GM10266 (cell line): ENCODE measurements at regions not wholly inside any gene's neighbourhood (a gene's known extent, or its start where the extent isn't known, plus 50 kb on each side); places are given as distances from the start of the nearest gene placed in this dataset.

Source experiments
- DNase-seq: peaks from one replicate; pipeline ENCODE4 v3.0.0; 2012; ENCODE audit errors: extremely low spot score
- TF ChIP-seq, protein P1 (sequence below): IDR thresholded peaks from 2 replicates; pipeline ENCODE4 v1.5.1; 2012; ENCODE audit warnings: mild to moderate bottlenecking, low read depth; ENCODE audit not compliant: control insufficient read depth, insufficient read depth; ENCODE audit errors: missing control alignments

- peak; percentile 38 for DNase-seq
- TF ChIP-seq, protein P1, sequence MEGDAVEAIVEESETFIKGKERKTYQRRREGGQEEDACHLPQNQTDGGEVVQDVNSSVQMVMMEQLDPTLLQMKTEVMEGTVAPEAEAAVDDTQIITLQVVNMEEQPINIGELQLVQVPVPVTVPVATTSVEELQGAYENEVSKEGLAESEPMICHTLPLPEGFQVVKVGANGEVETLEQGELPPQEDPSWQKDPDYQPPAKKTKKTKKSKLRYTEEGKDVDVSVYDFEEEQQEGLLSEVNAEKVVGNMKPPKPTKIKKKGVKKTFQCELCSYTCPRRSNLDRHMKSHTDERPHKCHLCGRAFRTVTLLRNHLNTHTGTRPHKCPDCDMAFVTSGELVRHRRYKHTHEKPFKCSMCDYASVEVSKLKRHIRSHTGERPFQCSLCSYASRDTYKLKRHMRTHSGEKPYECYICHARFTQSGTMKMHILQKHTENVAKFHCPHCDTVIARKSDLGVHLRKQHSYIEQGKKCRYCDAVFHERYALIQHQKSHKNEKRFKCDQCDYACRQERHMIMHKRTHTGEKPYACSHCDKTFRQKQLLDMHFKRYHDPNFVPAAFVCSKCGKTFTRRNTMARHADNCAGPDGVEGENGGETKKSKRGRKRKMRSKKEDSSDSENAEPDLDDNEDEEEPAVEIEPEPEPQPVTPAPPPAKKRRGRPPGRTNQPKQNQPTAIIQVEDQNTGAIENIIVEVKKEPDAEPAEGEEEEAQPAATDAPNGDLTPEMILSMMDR, result no peak
These were observed 102.8 kb upstream of the BCAT1 start for GRCh38 chr12:25051656-25052195.

GRCh38 chr12:25051171-25051570, 102.3 kb upstream of the BCAT1 start:
- TF ChIP-seq, protein P1, result no peak
- no peak for DNase-seq

DNA sequence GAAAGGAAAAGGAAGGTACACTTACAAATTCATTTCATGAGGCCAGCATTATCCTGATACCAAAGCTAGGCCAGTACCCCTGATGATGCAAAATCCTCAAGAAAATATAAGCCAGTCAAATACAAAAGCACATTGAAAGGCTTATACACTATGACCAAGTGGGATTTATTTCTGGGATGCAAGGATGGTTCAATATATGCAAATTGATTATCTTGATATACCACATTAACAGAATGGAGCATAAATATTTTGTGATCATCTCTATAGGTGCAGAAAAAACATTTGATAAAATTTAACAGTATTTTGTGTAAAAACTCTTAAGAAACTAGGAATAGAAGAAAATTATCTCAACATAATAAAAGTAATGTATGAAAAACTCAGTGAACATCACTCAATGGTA, 97.0 kb upstream of the BCAT1 start:
- TF ChIP-seq, protein P1, result no peak
- no peak for DNase-seq

- TF ChIP-seq, protein P1, result no peak
- no peak for DNase-seq
These were observed 92.3 kb upstream of the BCAT1 start for GRCh38 chr12:25041006-25041741.

GRCh38 chr12:25040593-25040992, 91.7 kb upstream of the BCAT1 start:
- DNase-seq, result no peak
- TF ChIP-seq, protein P1, result no peak

GRCh38 chr12:25034676-25035075, 85.8 kb upstream of the BCAT1 start:
- DNase-seq, result no peak

More at GRCh38 chr12:25034676-25035075, 85.8 kb upstream of the BCAT1 start:
- TF ChIP-seq, protein P1, result no peak
